Mesothelial cell of epicardium (in vitro differentiated cells): ENCODE measurements at regions not wholly inside any gene's neighbourhood (a gene's known extent, or its start where the extent isn't known, plus 50 kb on each side); places are given as distances from the start of the nearest gene placed in this dataset.
"Not testable (repeated sequence)": the region's sequence is repeated elsewhere in the genome, so short reads cannot be mapped to it uniquely, and the experiment has no call there.

Experiments
- DNase-seq, 2 experiments: peaks; one replicate each; pipeline ENCODE4 v3.0.0; 2021; ENCODE audit warnings: low spot score in 2 of 2; ENCODE audit not compliant: unreplicated experiment in 2 of 2
- H3K27ac Mint-ChIP-seq: 2 replicates; pipeline ENCODE4 v1.8.0; 2021; ENCODE audit warnings: mixed read lengths
- H3K27me3 Mint-ChIP-seq: 2 replicates; pipeline ENCODE4 v1.8.0; 2021; ENCODE audit warnings: low read depth, mixed read lengths
- H3K36me3 Mint-ChIP-seq: 2 replicates; pipeline ENCODE4 v1.8.0; 2021; ENCODE audit warnings: mixed read lengths
- H3K4me1 Mint-ChIP-seq: 2 replicates; pipeline ENCODE4 v1.8.0; 2021; ENCODE audit warnings: mixed read lengths
- H3K4me3 Mint-ChIP-seq: 2 replicates; pipeline ENCODE4 v1.8.0; 2021; ENCODE audit warnings: mild to moderate bottlenecking, moderate library complexity, mixed read lengths
- H3K9me3 Mint-ChIP-seq: 2 replicates; pipeline ENCODE4 v1.8.0; 2021; ENCODE audit warnings: mixed read lengths
- CTCF ChIP-seq: fragments of 200-600 bp; sonication (generic); IDR thresholded peaks from one replicate; pipeline ENCODE4 v1.5.0; 2021; ENCODE audit warnings: antibody characterized with exemption; ENCODE audit not compliant: unreplicated experiment

GRCh38 chr7:42548816-42549611 is 312.0 kb upstream of the GLI3 start:
- no peak overlapping the region for H3K4me3 Mint-ChIP-seq

GRCh38 chr7:42545049-42545724 is 308.2 kb upstream of the GLI3 start:
- H3K27me3 Mint-ChIP-seq = no peaks in the 10 kb centered on the region
- no peak for TF ChIP-seq CTCF
- no peak overlapping the region for H3K27ac Mint-ChIP-seq
- H3K4me3 Mint-ChIP-seq = no peak overlapping the region
- DNase-seq = no peak
- peaks cover 61% of the 10 kb centered on the region for H3K9me3 Mint-ChIP-seq
- H3K4me1 Mint-ChIP-seq = no peaks in the 10 kb centered on the region
- H3K36me3 Mint-ChIP-seq = peaks cover 9% of the 10 kb centered on the region

More at GRCh38 chr7:42548816-42549611, 312.0 kb upstream of the GLI3 start:
- Mint-ChIP-seq H3K27me3 (no peaks in the 10 kb centered on the region), H3K9me3 (peaks cover 71% of the 10 kb centered on the region), H3K4me1 (no peaks in the 10 kb centered on the region), H3K36me3 (peaks cover 12% of the 10 kb centered on the region), H3K27ac (no peak overlapping the region)
- no peak for DNase-seq
- TF ChIP-seq CTCF = no peak

GRCh38 chr7:42543953-42544352 is 306.9 kb upstream of the GLI3 start:
- H3K4me1 Mint-ChIP-seq = no peaks in the 10 kb centered on the region
- TF ChIP-seq CTCF = no peak
- DNase-seq = no peak
- peaks cover 62% of the 10 kb centered on the region for H3K9me3 Mint-ChIP-seq
- H3K27ac Mint-ChIP-seq = no peak overlapping the region
- no peaks in the 10 kb centered on the region for H3K27me3 Mint-ChIP-seq
- no peak overlapping the region for H3K4me3 Mint-ChIP-seq
- peaks cover 9% of the 10 kb centered on the region for H3K36me3 Mint-ChIP-seq

- H3K27ac Mint-ChIP-seq, DNase-seq, H3K4me1 Mint-ChIP-seq, H3K27me3 Mint-ChIP-seq, H3K4me3 Mint-ChIP-seq: not testable (repeated sequence)
- Mint-ChIP-seq H3K9me3 (peaks cover 66% of the 10 kb centered on the region), H3K36me3 (peaks cover 11% of the 10 kb centered on the region)
Observed at GRCh38 chr7:42542446-42542845, 305.4 kb upstream of the GLI3 start.

- DNase-seq = no peak
- no peak overlapping the region for H3K4me3 Mint-ChIP-seq
- no peak overlapping the region for H3K27ac Mint-ChIP-seq
- no peaks in the 10 kb centered on the region for H3K4me1 Mint-ChIP-seq
- H3K9me3 Mint-ChIP-seq = peaks cover 62% of the 10 kb centered on the region
- no peaks in the 10 kb centered on the region for H3K27me3 Mint-ChIP-seq
- TF ChIP-seq CTCF = no peak
- peaks cover 25% of the 10 kb centered on the region for H3K36me3 Mint-ChIP-seq
Observed at GRCh38 chr7:42534441-42534840, 297.4 kb upstream of the GLI3 start.

GRCh38 chr7:42527004-42527403 is 290.0 kb upstream of the GLI3 start:
- Mint-ChIP-seq H3K36me3 (peaks cover 19% of the 10 kb centered on the region), H3K27ac (no peak overlapping the region), H3K9me3 (peaks cover 45% of the 10 kb centered on the region), H3K4me1 (no peaks in the 10 kb centered on the region), H3K27me3 (no peaks in the 10 kb centered on the region), H3K4me3 (no peak overlapping the region)
- DNase-seq = no peak
- TF ChIP-seq CTCF = no peak
